Keratinocyte (primary cell): ENCODE measurements at regions not wholly inside any gene's neighbourhood (a gene's known extent, or its start where the extent isn't known, plus 50 kb on each side); places are given as distances from the start of the nearest gene placed in this dataset.

ENCODE experiments used
- CTCF ChIP-seq, 3 experiments: IDR thresholded peaks in 1 of 3; conservative IDR thresholded peaks in 1 of 3; optimal IDR thresholded peaks in 1 of 3; 2 replicates in 2 of 3; 3 replicates in 1 of 3; pipeline versions ENCODE3 to v1.5.1; 2011; ENCODE audit warnings: low read length in 3 of 3, mild to moderate bottlenecking in 3 of 3, moderate library complexity in 2 of 3, control low read depth in 1 of 3, inconsistent platforms in 1 of 3; ENCODE audit not compliant: insufficient read depth in 2 of 3; ENCODE audit errors: extremely low read depth in 1 of 3
- EZH2 ChIP-seq: IDR thresholded peaks from one replicate; pipeline ENCODE4 v1.6.1; 2012; ENCODE audit warnings: inconsistent platforms, mild to moderate bottlenecking, low read length, moderate library complexity

- TF ChIP-seq CTCF (optimal IDR thresholded peaks at IDR 0.05 in 1 of 3, IDR thresholded peaks at IDR 0.05 in 1 of 3, conservative IDR thresholded peaks at IDR 0.05 in 1 of 3; ENCODE audit: extremely low read depth in 1 of 3, insufficient read depth in 2 of 3, low read length in 3 of 3): no peak
- TF ChIP-seq EZH2: no peak
Measured at GRCh38 chr22:48821346-48821690, 1006.4 kb downstream of the BRD1 start.
